Endothelial cell of umbilical vein (primary cell): ENCODE measurements at regions not wholly inside any gene's neighbourhood (a gene's known extent, or its start where the extent isn't known, plus 50 kb on each side); places are given as distances from the start of the nearest gene placed in this dataset.

Experiments
- BruUV-seq: library from RNA; stranded (reverse); fragments of 400-500 nt; replicated peaks from 2 replicates; lab custom pipeline; 2021; lab: Mats Ljungman, UMichigan
- CTCF ChIA-PET: fragments of 300-600, 350-600 bp; sonication (Branson Sonifier 250); formaldehyde crosslinking; loops from one replicate; lab custom pipeline; 2021; ENCODE audit warnings: antibody characterized with exemption, inconsistent platforms; lab: Charles Lee
- POLR2A ChIA-PET: fragments of 300-600, 350-600 bp; sonication (Branson Sonifier 250); formaldehyde crosslinking; loops from one replicate; lab custom pipeline; 2021; ENCODE audit warnings: antibody characterized with exemption, inconsistent platforms; lab: Charles Lee
- DNase-seq: peaks from one replicate; pipeline ENCODE4 v3.0.0-alpha.2; 2011; ENCODE audit warnings: low read depth, low spot score
- FAIRE-seq: peaks from 2 replicates; lab custom pipeline; 2011; peaks lifted over from hg19 to GRCh38; lab: Jason Lieb, UNC
- H2AFZ ChIP-seq: 2 replicates; pipeline ENCODE4 v1.6.0; 2012; ENCODE audit warnings: low read depth, low read length, control low read depth, inconsistent platforms
- H3K27ac ChIP-seq: 2 replicates; pipeline ENCODE4 v1.5.1; 2011; ENCODE audit warnings: low read depth, mild to moderate bottlenecking, control low read depth, low read length, moderate library complexity; ENCODE audit not compliant: insufficient read depth
- H3K27me3 ChIP-seq, 2 experiments: 2 replicates each; pipeline versions ENCODE4 v1.6.0 to v1.6.1; 2011; ENCODE audit warnings: low read length in 2 of 2, mixed read lengths in 1 of 2; ENCODE audit not compliant: control insufficient read depth in 2 of 2, insufficient read depth in 2 of 2
- H3K36me3 ChIP-seq, 2 experiments: 2 replicates in 1 of 2; 3 replicates in 1 of 2; pipeline ENCODE4 v1.5.1; 2011; ENCODE audit warnings: low read length in 2 of 2, mild to moderate bottlenecking in 1 of 2, moderate library complexity in 1 of 2; ENCODE audit not compliant: control insufficient read depth in 2 of 2, insufficient read depth in 2 of 2; ENCODE audit errors: extremely low read depth in 1 of 2
- H3K4me1 ChIP-seq: 3 replicates; pipeline ENCODE4 v1.5.1; 2011; ENCODE audit warnings: mild to moderate bottlenecking, low read length; ENCODE audit not compliant: control insufficient read depth, insufficient read depth; ENCODE audit errors: extremely low read depth
- H3K4me2 ChIP-seq: 2 replicates; pipeline ENCODE4 v1.6.1; 2011; ENCODE audit warnings: low read length, control low read depth, mixed read lengths; ENCODE audit not compliant: insufficient read depth
- H3K4me3 ChIP-seq, 3 experiments: fragments of 200-600 bp in 1 of 3; sonication (generic), shearing (Covaris generic) in 1 of 3; replicated peaks in 1 of 3; 2 replicates each; pipeline ENCODE4 v1.5.1; 2011 to 2016; ENCODE audit warnings: control low read depth in 3 of 3, low read length in 3 of 3, mild to moderate bottlenecking in 2 of 3, inconsistent platforms in 1 of 3, low read depth in 1 of 3, moderate library complexity in 1 of 3; ENCODE audit not compliant: insufficient read depth in 1 of 3
- H3K79me2 ChIP-seq: 2 replicates; pipeline ENCODE4 v1.6.0; 2012; ENCODE audit warnings: low read length, inconsistent platforms; ENCODE audit not compliant: control insufficient read depth, insufficient read depth
- H3K9ac ChIP-seq: replicated peaks from 2 replicates; pipeline ENCODE3; 2011; ENCODE audit warnings: low read length, control low read depth; ENCODE audit not compliant: insufficient read depth; ENCODE audit errors: extremely low read depth
- H3K9me1 ChIP-seq: replicated peaks from 3 replicates; pipeline ENCODE4 v1.6.0; 2011; ENCODE audit warnings: mild to moderate bottlenecking, low read length; ENCODE audit not compliant: control insufficient read depth, insufficient read depth; ENCODE audit errors: extremely low read depth
- H3K9me3 ChIP-seq: replicated peaks from 2 replicates; pipeline ENCODE4 v1.5.1; 2012; ENCODE audit warnings: low read length, inconsistent platforms; ENCODE audit not compliant: control insufficient read depth, insufficient read depth
- H4K20me1 ChIP-seq: replicated peaks from 2 replicates; pipeline ENCODE3; 2011; ENCODE audit warnings: mild to moderate bottlenecking, low read length; ENCODE audit not compliant: control insufficient read depth, insufficient read depth; ENCODE audit errors: extremely low read depth
- CTCF ChIP-seq, 2 donors: IDR thresholded peaks; 1 replicate in 1 of 2; 2 replicates in 1 of 2; pipeline ENCODE4 v1.5.1; 2011; ENCODE audit warnings: low read length in 2 of 2, mild to moderate bottlenecking in 2 of 2, moderate library complexity in 2 of 2, control low read depth in 1 of 2, inconsistent platforms in 1 of 2, low read depth in 1 of 2; ENCODE audit not compliant: insufficient read depth in 1 of 2; ENCODE audit errors: extremely low read depth in 1 of 2
- FOS ChIP-seq: IDR thresholded peaks from 2 replicates; pipeline ENCODE4 v1.6.1; 2011; ENCODE audit warnings: mild to moderate bottlenecking, low read length, moderate library complexity, borderline replicate concordance; ENCODE audit not compliant: insufficient read depth
- GATA2 ChIP-seq: IDR thresholded peaks from 2 replicates; pipeline ENCODE4 v1.7.0; 2011; ENCODE audit warnings: low read depth, mild to moderate bottlenecking, moderate library complexity, mixed read lengths, low read length; ENCODE audit not compliant: insufficient read length, insufficient read depth
- JUN ChIP-seq: IDR thresholded peaks from 2 replicates; pipeline ENCODE4 v1.6.1; 2011; ENCODE audit warnings: borderline replicate concordance, low read depth; ENCODE audit not compliant: insufficient read length, insufficient read depth
- MAX ChIP-seq: IDR thresholded peaks from 2 replicates; pipeline ENCODE4 v1.6.1; 2011; ENCODE audit not compliant: insufficient read depth, insufficient read length
- POLR2AphosphoS5 ChIP-seq: IDR thresholded peaks from 2 replicates; pipeline ENCODE4 v1.6.1; 2012; ENCODE audit warnings: low read depth, mild to moderate bottlenecking, control low read depth, low read length, moderate library complexity; ENCODE audit not compliant: insufficient read depth
- dilution Hi-C: fragments of 300-500 bp; cut with MboI; formaldehyde crosslinking; loops from one replicate; pipeline ENCODE4 v1.15.0; 2019; ENCODE audit warnings: low sequenced_read_pairs; ENCODE audit not compliant: extremely low pct_ligation_motif_present
- intact Hi-C: fragments of 100-400 bp; cut with micrococcal nuclease; formaldehyde crosslinking; loops from one replicate; pipeline ENCODE4 v1.10.0; 2022

- POLR2A ChIA-PET, result interaction anchor here (0.8 kb wide), 1 partner anchor 55 kb away, joined by 3 read pairs; no protein-coding TSS in a partner anchor
- Histone ChIP-seq H4K20me1 (no peaks in the 10 kb centered on the region), H3K9ac (no peak overlapping the region), H3K4me2 (no peak overlapping the region), H3K79me2 (no peaks in the 10 kb centered on the region), H2AFZ (no peak overlapping the region), H3K9me3 (no peaks in the 10 kb centered on the region), H3K27me3 (no peaks in the 10 kb centered on the region), H3K4me1 (peaks cover 11% of the 10 kb centered on the region), H3K9me1 (no peaks in the 10 kb centered on the region), H3K27ac (no peak overlapping the region), H3K36me3 (no peaks in the 10 kb centered on the region), H3K4me3 (no peak overlapping the region)
- intact Hi-C loops, result no loop called here
- BruUV-seq, result no TSS peak
- peak; percentile 70 for TF ChIP-seq GATA2
- peak; percentile 62 for TF ChIP-seq FOS
- peak; percentile 61 for TF ChIP-seq JUN
- no peak for TF ChIP-seq MAX
- TF ChIP-seq POLR2AphosphoS5, result peak; percentile 53
- TF ChIP-seq CTCF (IDR thresholded peaks at IDR 0.05; ENCODE audit: extremely low read depth in 1 of 2, insufficient read depth in 1 of 2, low read depth in 1 of 2, low read length in 2 of 2), result no peak
- FAIRE-seq, result peak; percentile 89
- DNase-seq, result peak; percentile 74
- CTCF ChIA-PET, result interaction anchor here (0.7 to 2.7 kb wide), 3 partner anchors 12 to 92 kb away, joined by 3 to 20 read pairs (median 3); no protein-coding TSS in a partner anchor
- dilution Hi-C loops, result no loop called here
Measured at GRCh38 chr1:67953301-67953700, 97.1 kb downstream of the DIRAS3 start.
